Activated CD4-positive, alpha-beta T cell treated with anti-CD3 and anti-CD28 coated beads, Interleukin-2, Interleukin-6, amounts not matched to agents 100 ng/mL and 50 ng/mL, durations not matched to agents 16 hours and 8 hours (primary cell): ENCODE measurements at regions not wholly inside any gene's neighbourhood (a gene's known extent, or its start where the extent isn't known, plus 50 kb on each side); places are given as distances from the start of the nearest gene placed in this dataset.

Experiments
- DNase-seq: peaks from one replicate; pipeline ENCODE4 v3.0.0-alpha.2; 2020

- no peak for DNase-seq
Measured at GRCh38 chr18:55819448-55819847, 231.5 kb upstream of the TCF4 start.

DNA sequence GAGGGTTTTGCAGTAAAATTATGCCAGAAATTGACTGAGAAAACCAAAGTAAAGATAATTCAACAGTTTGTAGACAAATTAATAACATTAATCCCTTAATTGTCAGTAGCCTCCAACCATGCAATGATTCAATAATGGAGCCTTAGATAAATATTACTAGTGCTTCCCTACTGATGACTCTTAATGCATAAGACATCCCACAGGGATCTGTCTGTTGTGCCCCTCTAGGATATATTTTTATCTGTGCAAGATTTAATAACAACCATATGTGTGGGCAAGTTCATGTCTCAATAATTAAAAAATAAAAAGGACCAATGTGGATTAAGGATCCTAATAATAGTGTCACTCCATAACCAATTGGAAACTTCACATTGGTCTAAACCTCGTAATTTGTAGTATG, 230.3 kb upstream of the TCF4 start:
- DNase-seq: no peak

DNA sequence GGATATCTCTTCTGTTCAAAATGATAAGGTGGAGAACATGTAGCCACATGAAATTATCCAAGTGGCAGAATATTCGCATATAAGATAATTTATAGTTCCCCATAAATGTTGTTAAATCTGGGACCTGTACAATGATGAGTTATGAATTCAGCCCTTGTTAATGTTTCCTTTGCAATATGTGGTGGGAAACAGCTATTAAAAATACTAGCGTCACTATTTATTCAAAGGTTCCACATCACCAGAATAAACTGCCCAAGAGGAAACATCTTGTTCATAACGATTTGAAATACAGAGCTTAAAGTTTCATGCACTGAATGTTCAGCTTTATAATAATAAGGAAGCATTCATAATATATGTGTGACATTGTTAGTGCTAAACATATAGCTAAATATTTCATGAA, 223.9 kb upstream of the TCF4 start:
- no peak for DNase-seq

- no peak for DNase-seq
Measured at GRCh38 chr18:55805666-55806065, 217.7 kb upstream of the TCF4 start.

- DNase-seq: no peak
Measured at GRCh38 chr18:55795101-55795669, 207.2 kb upstream of the TCF4 start.

DNA sequence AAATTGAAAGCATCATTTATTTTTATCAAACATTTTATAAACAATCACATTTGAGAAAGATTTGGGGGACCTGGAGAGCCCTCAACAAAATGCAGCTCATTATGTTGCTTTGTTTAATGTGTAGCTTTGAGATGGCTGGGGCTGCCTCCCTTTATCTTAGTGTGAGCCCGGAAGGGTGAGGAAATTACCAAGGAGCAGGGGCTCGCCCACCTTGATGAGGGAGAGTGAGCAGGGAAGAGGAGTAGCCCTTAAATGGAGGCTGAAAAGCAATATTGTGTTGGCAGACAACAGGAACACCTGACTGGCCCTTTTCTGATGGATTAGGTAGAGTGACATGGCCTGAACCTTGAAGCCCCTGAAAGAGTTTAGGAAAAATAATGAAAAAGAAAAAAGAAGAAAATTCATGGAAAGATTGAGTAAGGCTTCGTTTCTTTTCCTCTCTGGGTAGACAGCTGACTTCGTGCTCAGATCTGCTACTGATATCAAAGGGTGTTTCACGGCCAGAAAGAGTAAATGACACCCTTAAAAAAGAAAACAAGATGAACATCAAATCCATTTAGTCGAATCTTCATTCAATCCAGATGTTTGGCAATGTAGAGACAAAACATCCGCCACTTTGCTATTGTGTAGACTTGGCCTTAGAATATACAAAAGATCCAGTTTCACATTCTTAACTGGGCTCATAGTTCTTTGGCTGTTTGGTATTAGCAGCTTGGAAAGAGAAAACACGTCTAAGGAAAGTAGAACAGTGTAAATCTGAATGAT, 206.5 kb upstream of the TCF4 start:
- no peak for DNase-seq

GRCh38 chr18:55790296-55790695, 202.3 kb upstream of the TCF4 start:
- no peak for DNase-seq

- no peak for DNase-seq
Measured at GRCh38 chr18:55787536-55788073, 199.6 kb upstream of the TCF4 start.

DNA sequence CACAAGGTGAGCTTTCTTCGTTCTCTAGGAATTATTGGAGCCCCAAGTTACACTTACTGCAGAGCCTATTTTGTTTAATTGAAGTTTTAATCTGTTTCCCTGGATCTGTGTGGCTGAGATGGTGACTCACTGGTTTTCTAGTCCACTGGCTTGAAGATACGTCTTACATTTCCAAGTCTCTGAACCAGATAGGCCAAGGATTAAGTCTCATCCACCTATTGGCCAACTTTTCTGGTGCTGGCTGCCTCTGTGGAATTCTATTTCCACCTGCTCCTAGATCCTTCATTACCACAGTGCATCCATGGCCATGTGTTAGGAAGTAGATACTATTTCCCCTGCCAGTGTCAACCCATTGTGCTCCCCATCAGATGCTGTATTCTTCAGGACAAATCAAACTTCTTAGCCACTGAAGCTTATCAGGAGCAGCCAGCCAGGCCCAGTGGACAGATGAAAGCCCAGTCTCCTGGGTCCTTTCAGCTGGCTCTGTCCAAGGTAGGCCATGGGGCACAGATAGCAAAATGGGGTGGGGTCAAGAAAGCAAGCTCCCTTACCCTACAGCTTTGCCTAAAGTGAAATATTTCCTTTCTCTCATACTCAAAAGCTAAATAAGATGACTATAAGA, 198.8 kb upstream of the TCF4 start:
- DNase-seq: no peak

GRCh38 chr18:55783921-55784320, 195.9 kb upstream of the TCF4 start:
- DNase-seq: no peak

- no peak for DNase-seq
Measured at GRCh38 chr18:55781481-55781957, 193.5 kb upstream of the TCF4 start.

DNA sequence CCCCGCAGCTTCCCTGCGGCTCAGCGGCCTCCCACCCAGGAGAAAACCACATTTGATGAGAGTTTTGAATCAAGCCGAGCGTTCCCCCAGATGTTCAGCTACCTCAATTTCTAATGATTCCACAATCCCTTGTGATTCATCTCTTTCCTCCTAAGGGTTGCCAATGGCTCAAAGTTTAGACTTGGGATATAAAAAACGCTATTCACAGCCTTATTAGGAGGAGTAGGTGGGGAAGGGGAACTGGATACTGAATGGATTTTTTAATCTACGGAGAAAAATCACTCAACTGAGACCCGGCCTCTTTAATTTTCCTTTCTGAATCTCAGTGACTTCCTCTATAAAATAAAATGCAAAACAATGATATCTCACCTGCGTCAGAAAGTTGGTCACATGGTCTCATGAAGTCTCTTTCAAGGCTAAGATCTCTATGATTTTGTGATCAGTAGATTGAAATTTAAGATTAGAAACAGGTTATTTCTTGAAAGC, 192.6 kb upstream of the TCF4 start:
- no peak for DNase-seq

GRCh38 chr18:55779691-55780585, 191.9 kb upstream of the TCF4 start:
- no peak for DNase-seq

- DNase-seq: no peak
Measured at GRCh38 chr18:55778788-55779690, 191.0 kb upstream of the TCF4 start.

DNA sequence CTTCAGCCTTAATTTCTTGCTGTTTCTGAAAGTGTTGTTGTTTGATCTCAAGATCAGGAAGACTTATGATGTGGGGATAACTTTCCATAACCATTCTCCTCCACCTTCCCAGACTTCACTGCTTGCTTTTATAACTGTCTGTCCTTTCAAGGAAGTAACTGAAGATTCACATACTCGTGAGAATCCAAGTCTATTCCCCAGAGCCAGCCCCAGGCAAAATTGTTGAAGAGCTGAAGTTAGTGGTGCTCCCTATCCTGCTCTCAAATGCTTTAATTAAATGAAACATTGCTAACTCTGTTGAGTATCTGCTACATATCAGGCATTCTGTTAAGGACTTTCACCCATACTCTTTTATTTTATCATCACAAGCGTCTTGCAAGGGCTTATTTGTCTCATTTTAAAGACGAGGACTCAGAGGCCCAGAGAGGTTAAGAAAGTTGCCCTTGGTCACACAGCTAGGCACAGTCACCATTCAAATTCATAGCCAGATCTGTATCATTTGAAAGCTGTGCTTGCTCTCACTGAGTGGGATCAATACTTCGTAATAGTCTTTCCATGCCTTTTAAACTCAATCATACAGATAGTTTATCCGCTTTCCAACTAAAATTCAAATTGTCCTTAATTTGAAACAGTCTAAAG, 189.8 kb upstream of the TCF4 start:
- no peak for DNase-seq

DNA sequence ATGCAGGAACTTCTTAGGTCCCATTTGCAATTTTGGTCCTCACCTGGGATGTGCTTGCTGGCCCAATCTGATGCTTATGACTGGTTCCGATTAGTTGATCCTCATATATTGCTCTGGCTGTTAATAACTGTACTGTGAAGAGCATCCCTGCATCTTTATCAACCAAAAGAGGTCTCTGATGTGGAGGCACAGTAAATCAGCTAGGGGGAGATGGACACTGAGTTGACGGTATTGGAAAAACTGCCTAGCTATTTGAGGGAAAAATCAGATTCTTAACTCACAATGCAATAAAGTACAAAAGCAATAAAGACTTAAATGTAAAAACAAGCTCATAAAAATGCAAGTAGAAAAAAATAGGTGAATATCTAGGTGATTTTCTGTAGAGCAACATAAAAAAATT, 188.0 kb upstream of the TCF4 start:
- no peak for DNase-seq

DNA sequence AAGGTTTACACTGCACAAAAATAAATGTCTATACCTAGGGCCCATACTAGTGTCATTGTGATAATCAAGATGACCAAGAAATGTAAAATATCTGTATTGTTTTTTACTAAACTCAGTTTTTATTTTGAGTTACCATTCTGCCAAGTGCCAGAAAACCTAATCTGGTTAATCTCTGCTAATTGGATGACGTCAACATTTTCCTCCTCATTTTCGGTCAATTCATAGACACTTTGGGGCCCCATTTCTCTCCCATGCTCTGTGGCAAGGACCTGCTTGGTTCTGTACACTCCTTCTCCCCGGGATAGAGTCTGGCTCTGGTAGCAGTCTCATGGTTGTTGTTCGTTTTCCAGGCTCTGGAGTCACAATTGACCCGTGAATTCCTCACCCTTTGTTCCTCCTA, 186.5 kb upstream of the TCF4 start:
- no peak for DNase-seq

GRCh38 chr18:55768255-55768654, 180.3 kb upstream of the TCF4 start:
- DNase-seq: no peak

DNA sequence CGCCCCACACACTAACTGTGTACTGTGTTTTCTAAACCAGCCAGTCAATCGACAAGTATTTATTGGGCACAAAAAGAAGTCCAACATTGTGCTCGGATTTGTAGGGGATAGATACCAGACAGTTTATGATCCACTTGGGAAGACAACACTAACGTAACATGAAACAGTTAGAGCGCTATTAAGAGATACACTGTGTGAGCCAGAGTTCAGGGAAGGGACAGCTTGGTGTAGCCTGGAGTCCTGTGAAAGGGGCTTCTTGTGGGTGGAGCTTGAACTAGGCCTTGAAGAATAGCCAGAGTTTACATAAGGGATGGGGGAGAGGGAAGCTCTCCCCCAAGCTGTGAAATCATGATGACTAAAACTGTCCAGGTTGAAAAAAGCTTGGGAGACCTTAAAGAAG, 176.4 kb upstream of the TCF4 start:
- DNase-seq: no peak

- DNase-seq: no peak
Measured at GRCh38 chr18:55763805-55764204, 175.8 kb upstream of the TCF4 start.

DNA sequence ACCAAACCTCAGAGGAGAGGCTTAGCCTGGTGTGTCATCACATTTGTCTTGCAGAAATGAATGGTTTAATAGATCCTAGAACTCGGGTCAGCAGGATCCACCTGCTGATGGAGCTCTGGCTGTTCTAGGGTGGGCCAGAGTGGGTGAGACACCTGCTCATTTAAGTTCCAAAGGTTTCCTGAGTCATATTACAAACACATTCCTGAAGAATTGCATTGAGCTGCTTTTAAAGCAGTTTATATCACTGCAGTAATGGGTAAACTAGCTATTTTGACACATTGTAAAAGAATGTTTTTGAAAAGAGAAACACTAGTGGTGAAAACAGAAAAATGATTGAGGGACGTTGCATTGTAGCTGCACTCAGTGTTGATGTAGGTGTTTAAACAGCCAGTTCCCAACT, 175.3 kb upstream of the TCF4 start:
- DNase-seq: no peak
